ENCODE measurements at regions not wholly inside any gene's neighbourhood (a gene's known extent, or its start where the extent isn't known, plus 50 kb on each side); places are given as distances from the start of the nearest gene placed in this dataset.

DNA sequence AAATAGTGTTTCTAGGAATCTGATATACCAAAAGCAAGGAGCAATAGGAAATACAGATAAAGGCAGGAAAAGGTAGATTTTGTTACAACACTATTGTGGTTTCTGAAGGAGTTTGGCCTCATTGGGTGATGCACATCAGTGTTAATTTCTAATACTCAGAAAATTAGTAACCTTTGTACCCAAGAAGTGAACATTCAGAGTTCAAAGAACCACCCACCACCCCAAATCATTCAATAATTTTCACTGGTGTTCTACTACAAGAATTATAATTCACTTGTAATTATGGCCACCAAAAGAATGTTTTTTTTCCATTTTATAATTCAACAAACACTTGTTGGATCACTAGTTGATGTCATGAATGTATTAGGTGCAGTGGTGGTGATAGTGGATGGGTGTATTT is 183.3 kb downstream of the UBE2E3 start:
- no peak for DNase-seq
- Histone ChIP-seq H3K27ac (ENCODE audit: low read depth in 2 of 2, low read length in 2 of 2) (no peak overlapping the region), H3K36me3 (ENCODE audit: control insufficient read depth in 2 of 3, insufficient read depth in 3 of 3, low read length in 3 of 3) (no peaks in the 10 kb centered on the region)

GRCh38 chr2:181164699-181165098 is 184.3 kb downstream of the UBE2E3 start:
- H3K9ac ChIP-seq (ENCODE audit: low read length in 3 of 3), result no peak overlapping the region
- no peak for TF ChIP-seq CTCF (IDR thresholded peaks at IDR 0.05; ENCODE audit: borderline replicate concordance, extremely low read depth, insufficient read depth)
- DNase-seq, result no peak
- H3K9me3 ChIP-seq (ENCODE audit: control insufficient read depth in 2 of 3, insufficient read depth in 1 of 3, low read length in 3 of 3), result no peaks in the 10 kb centered on the region
- no peaks in the 10 kb centered on the region for H3K27me3 ChIP-seq (ENCODE audit: control insufficient read depth, insufficient read depth, low read length)
- no peaks in the 10 kb centered on the region for H3K36me3 ChIP-seq (ENCODE audit: control insufficient read depth in 2 of 3, insufficient read depth in 3 of 3, low read length in 3 of 3)
- no peak for FAIRE-seq
- H3K4me1 ChIP-seq (ENCODE audit: control insufficient read depth in 2 of 3, insufficient read depth in 2 of 3, low read depth in 1 of 3, low read length in 3 of 3), result no peaks in the 10 kb centered on the region
- no peak overlapping the region for H3K4me3 ChIP-seq (ENCODE audit: low read length in 3 of 3)
- H3K27ac ChIP-seq (ENCODE audit: low read depth in 2 of 2, low read length in 2 of 2), result no peak overlapping the region
- intact Hi-C loops (cut with DNase I), result no loop called here

More for the DNA sequence above, 183.3 kb downstream of the UBE2E3 start:
- Histone ChIP-seq H3K4me3 (ENCODE audit: low read length in 3 of 3) (no peak overlapping the region), H3K27me3 (ENCODE audit: control insufficient read depth, insufficient read depth, low read length) (no peaks in the 10 kb centered on the region), H3K9ac (ENCODE audit: low read length in 3 of 3) (no peak overlapping the region), H3K4me1 (ENCODE audit: control insufficient read depth in 2 of 3, insufficient read depth in 2 of 3, low read depth in 1 of 3, low read length in 3 of 3) (no peaks in the 10 kb centered on the region), H3K9me3 (ENCODE audit: control insufficient read depth in 2 of 3, insufficient read depth in 1 of 3, low read length in 3 of 3) (no peaks in the 10 kb centered on the region)
- FAIRE-seq, result no peak
- TF ChIP-seq CTCF (IDR thresholded peaks at IDR 0.05; ENCODE audit: borderline replicate concordance, extremely low read depth, insufficient read depth), result no peak
- intact Hi-C loops (cut with DNase I), result no loop called here

- H3K9me3 ChIP-seq (ENCODE audit: control insufficient read depth in 2 of 3, insufficient read depth in 1 of 3, low read length in 3 of 3), result no peaks in the 10 kb centered on the region
- no peaks in the 10 kb centered on the region for H3K36me3 ChIP-seq (ENCODE audit: control insufficient read depth in 2 of 3, insufficient read depth in 3 of 3, low read length in 3 of 3)
- no peak for TF ChIP-seq CTCF (IDR thresholded peaks at IDR 0.05; ENCODE audit: borderline replicate concordance, extremely low read depth, insufficient read depth)
- no peak for FAIRE-seq
- H3K27ac ChIP-seq (ENCODE audit: low read depth in 2 of 2, low read length in 2 of 2), result no peak overlapping the region
- DNase-seq, result no peak
- intact Hi-C loops (cut with DNase I), result no loop called here
- no peaks in the 10 kb centered on the region for H3K27me3 ChIP-seq (ENCODE audit: control insufficient read depth, insufficient read depth, low read length)
- no peaks in the 10 kb centered on the region for H3K4me1 ChIP-seq (ENCODE audit: control insufficient read depth in 2 of 3, insufficient read depth in 2 of 3, low read depth in 1 of 3, low read length in 3 of 3)
- H3K4me3 ChIP-seq (ENCODE audit: low read length in 3 of 3), result no peak overlapping the region
- no peak overlapping the region for H3K9ac ChIP-seq (ENCODE audit: low read length in 3 of 3)
Measured at GRCh38 chr2:181165199-181165868, 184.9 kb downstream of the UBE2E3 start.

DNA sequence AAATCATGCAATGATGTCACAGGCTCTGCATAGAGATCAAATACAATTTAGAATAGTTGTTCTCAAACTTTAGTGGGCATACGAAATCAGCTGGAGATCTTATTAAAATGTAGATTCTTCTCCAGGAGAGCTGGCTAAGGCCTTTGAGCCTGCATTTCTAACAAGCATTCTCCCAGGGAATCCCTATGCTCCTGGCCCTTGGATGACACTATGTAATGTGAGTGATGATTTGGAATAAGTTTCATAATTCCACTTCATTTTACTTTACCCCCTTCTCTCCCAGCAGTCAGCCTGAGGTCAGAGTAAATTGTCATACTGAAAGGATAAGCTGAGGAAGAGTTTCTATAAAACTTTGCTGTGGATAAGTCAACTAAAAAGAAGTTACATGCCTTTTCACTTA is 189.1 kb downstream of the UBE2E3 start:
- no peaks in the 10 kb centered on the region for H3K36me3 ChIP-seq (ENCODE audit: control insufficient read depth in 2 of 3, insufficient read depth in 3 of 3, low read length in 3 of 3)
- FAIRE-seq (no peak), DNase-seq (no peak)
- H3K27me3 ChIP-seq (ENCODE audit: control insufficient read depth, insufficient read depth, low read length), result no peaks in the 10 kb centered on the region
- H3K9ac ChIP-seq (ENCODE audit: low read length in 3 of 3), result no peak overlapping the region
- TF ChIP-seq CTCF (IDR thresholded peaks at IDR 0.05; ENCODE audit: borderline replicate concordance, extremely low read depth, insufficient read depth), result no peak
- intact Hi-C loops (cut with DNase I), result no loop called here
- no peak overlapping the region for H3K27ac ChIP-seq (ENCODE audit: low read depth in 2 of 2, low read length in 2 of 2)
- H3K4me1 ChIP-seq (ENCODE audit: control insufficient read depth in 2 of 3, insufficient read depth in 2 of 3, low read depth in 1 of 3, low read length in 3 of 3), result no peaks in the 10 kb centered on the region
- no peaks in the 10 kb centered on the region for H3K9me3 ChIP-seq (ENCODE audit: control insufficient read depth in 2 of 3, insufficient read depth in 1 of 3, low read length in 3 of 3)
- no peak overlapping the region for H3K4me3 ChIP-seq (ENCODE audit: low read length in 3 of 3)

All from kidney (tissue), 13 donors.